ENCODE measurements at regions not wholly inside any gene's neighbourhood (a gene's known extent, or its start where the extent isn't known, plus 50 kb on each side); places are given as distances from the start of the nearest gene placed in this dataset.

DNA sequence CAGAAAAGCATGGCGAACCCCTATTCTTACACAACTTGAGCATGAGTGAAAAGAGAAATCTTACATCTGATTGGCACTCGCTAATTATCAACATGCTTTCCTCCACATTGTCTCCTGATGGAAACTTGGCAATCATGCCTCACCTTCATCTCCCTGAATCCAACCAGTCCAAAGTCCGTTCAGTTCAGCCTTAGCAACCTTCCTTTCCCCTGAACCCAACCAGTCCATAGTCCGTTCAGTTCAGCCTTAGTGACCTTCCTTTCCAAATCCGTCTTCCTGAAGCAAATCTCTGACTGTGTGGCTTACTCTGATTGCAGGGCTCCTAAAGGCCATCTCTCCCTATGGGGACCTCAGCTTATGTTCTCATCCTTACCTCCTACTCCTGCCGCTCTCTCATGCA, 538.3 kb upstream of the CLINT1 start:
- TF ChIP-seq EGR1 (IDR thresholded peaks at IDR 0.05; ENCODE audit: borderline replicate concordance in 1 of 2, low read depth in 2 of 2, low read length in 2 of 2) (no peak), EZH2 (IDR thresholded peaks at IDR 0.05; ENCODE audit: borderline replicate concordance, control insufficient read depth, low read depth, low read length) (no peak), MAX (IDR thresholded peaks at IDR 0.05; ENCODE audit: low read depth, low read length) (no peak), NFYB (IDR thresholded peaks at IDR 0.05; ENCODE audit: insufficient read depth, low read depth, low read length) (no peak), RAD51 (IDR thresholded peaks at IDR 0.05) (no peak), RFX5 (IDR thresholded peaks at IDR 0.05; ENCODE audit: low read depth, low read length) (no peak), CBX5 (IDR thresholded peaks at IDR 0.05; ENCODE audit: low read depth) (no peak), MXI1 (IDR thresholded peaks at IDR 0.05; ENCODE audit: low read depth, low read length) (no peak), GABPA (IDR thresholded peaks at IDR 0.05; ENCODE audit: low read depth) (no peak), USF1 (IDR thresholded peaks at IDR 0.05; ENCODE audit: borderline replicate concordance, extremely low read length, insufficient read depth, low read depth, low read length) (no peak), SREBF2 (IDR thresholded peaks at IDR 0.05; ENCODE audit: low read length) (no peak), FOS (IDR thresholded peaks at IDR 0.05; ENCODE audit: borderline replicate concordance, extremely low read depth, insufficient read length) (no peak)
- TF ChIP-seq, protein P1, sequence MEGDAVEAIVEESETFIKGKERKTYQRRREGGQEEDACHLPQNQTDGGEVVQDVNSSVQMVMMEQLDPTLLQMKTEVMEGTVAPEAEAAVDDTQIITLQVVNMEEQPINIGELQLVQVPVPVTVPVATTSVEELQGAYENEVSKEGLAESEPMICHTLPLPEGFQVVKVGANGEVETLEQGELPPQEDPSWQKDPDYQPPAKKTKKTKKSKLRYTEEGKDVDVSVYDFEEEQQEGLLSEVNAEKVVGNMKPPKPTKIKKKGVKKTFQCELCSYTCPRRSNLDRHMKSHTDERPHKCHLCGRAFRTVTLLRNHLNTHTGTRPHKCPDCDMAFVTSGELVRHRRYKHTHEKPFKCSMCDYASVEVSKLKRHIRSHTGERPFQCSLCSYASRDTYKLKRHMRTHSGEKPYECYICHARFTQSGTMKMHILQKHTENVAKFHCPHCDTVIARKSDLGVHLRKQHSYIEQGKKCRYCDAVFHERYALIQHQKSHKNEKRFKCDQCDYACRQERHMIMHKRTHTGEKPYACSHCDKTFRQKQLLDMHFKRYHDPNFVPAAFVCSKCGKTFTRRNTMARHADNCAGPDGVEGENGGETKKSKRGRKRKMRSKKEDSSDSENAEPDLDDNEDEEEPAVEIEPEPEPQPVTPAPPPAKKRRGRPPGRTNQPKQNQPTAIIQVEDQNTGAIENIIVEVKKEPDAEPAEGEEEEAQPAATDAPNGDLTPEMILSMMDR (IDR thresholded peaks at IDR 0.05 in 2 of 3, conservative IDR thresholded peaks at IDR 0.05 in 1 of 3; ENCODE audit: control insufficient read depth in 2 of 3, extremely low read depth in 1 of 3, insufficient read depth in 1 of 3, low read depth in 3 of 3, low read length in 3 of 3) = no peak
